OCI-M2 (cell line): ENCODE measurements at regions not wholly inside any gene's neighbourhood (a gene's known extent, or its start where the extent isn't known, plus 50 kb on each side); places are given as distances from the start of the nearest gene placed in this dataset.

Experiments used
- DNase-seq: peaks from one replicate; lab custom pipeline; 2025; ENCODE audit not compliant: unreplicated experiment; lab: John Stamatoyannopoulos, UW

DNA sequence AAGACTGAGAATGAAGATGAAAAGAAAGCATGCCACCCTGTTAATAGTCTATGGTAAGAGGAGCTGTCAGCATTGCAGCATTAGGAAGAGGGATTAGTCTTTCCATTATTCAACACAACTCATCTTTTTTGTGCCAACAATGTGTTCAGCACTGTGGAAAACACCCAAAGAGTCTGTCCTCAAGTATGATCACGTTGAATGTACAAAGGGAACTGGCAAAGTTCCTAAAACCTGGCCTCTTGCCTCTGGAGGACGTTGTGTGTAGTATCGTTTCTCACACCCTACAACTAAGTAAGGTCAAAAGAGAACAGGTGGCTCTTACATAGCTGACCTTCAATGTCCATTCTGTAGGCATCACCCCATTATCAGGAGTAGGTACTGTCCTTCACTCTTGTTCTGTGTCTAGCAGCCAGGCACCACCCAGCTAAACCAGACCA, 147.9 kb upstream of the THBS1 start:
- no peak for DNase-seq

DNA sequence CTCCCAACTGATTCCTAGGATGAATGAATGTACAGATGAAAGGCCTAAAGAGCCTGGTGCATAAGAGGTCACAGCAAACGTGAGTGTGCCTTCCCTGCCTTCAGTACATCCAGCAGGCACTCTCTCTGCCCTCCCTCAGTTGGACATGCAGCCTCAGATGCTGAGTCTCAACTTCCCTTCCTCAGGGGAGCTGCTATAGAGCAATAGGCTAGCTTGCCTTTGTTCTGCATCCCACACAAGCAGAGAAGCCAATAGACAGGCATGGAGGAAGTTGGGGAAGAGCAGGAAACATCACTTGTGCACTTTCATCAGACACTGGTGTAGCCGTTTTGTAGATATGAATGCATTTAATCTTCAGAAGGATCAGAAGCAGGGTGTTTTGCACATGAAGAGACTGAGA, 147.5 kb upstream of the THBS1 start:
- no peak for DNase-seq

DNA sequence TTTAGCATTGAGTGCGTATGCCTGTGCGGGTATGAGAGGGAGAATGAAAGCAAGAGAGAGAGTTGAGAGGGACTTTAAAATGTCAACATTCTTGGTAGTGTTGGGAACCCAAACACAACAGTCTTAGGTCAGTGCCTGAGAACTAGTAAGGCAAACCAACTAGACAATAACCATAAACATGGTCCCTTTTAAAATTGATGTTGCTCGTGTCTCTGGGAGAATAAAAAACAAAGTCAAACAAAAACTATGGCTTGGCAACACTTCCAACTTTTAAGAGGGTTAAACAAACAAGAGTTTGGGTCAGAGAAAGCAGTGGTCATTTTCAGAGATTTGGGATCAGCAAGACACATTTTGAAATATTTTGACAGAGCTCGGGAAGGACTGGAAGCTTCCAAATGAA, 146.7 kb upstream of the THBS1 start:
- no peak for DNase-seq

DNA sequence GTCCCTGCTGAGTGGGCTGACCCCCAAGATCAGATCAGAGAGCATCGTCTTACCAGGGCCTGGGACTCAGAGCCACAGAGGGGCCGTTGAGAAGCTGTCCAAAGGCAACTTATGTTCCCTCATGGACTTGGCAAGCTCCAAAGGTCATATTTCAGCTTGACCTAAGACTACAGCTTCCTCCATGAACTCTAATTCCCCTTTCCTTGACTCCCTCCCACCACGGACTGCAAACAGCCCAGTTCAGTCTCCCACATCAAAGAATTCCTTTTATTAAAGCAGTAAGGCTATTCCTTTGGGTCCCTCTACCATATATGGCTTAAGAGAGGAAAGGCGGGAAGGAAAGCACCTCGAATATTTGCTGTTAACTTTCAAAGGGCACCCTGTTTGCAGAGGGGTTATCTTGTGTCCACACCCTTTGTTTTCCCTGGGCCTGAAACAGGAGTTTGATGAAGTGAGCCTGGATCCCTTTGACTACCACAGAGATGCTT, 146.1 kb upstream of the THBS1 start:
- DNase-seq: no peak

DNA sequence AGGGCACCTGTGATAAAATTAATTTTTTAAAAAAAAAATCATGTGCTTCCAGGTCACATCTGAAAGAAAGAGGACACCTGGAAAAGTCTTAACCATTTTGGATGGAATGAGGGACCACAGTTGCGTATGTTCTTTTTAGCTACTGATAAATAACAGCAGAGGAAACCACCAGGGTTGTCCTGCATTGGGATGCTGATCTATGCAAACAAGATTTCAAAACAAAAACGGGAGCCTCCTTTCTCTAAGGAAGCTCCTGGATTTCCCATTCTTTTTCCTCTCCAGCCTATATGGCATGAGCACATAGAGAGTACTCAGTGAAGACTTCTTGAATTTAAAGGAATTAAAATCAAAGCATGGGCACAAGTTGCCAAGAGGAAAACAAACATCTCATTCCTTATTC, 145.6 kb upstream of the THBS1 start:
- DNase-seq: no peak

DNA sequence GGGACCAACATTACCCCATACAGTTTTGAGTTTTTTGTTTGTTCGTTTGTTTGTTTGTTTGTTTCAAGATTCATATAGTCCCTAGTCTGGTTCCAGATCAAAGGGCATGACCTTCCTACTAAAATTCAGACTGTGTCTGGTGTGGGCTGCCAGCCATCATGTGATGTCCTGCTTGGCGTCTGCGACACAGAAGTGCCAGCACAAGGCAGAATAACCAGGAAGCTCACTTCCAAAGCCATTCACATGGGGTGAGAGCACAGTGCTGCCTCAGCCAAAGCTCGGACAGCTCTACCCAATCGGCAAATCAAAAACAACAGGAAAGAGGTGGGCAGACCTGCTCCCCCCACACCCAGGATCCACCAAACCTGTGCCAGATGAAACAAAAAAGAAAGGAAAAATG, 142.6 kb upstream of the THBS1 start:
- DNase-seq: no peak

DNA sequence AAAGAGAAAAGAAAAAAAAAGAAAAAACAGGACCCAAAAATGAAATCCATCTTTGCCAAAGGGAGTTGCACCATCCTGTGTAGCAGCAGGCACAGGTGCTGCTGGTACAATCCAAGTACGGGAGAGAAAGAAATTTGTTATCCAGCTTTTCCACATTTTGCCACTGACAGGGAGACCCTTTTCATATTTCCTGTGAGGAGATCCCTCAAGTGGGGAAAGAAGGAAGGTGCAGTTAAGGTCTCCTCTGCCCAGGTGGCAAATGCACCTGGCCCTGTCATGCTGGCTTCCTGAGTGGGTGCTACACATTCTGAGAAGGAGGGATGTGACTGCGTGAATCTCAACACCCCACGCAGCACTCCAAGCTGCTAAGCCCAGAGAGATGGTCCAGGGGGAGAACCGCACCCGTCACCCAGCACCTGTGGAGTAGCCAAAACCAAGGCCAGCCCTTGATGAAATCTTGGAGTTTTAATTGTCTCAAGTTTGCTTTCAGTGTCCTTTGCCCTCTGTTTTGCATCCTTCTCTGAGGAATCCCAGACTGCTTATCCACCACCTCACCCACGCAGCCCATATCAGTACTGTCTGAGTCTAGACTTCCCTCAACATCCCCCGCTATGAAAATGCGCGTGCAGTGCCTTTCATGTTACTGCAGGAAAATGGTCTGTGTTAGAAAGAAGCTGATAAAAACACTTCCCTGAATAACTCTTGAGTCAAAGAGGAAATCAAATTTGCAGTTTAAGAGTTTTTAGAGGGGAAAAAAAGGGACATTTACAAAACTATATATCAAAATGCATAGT, 141.9 kb upstream of the THBS1 start:
- DNase-seq: no peak

DNA sequence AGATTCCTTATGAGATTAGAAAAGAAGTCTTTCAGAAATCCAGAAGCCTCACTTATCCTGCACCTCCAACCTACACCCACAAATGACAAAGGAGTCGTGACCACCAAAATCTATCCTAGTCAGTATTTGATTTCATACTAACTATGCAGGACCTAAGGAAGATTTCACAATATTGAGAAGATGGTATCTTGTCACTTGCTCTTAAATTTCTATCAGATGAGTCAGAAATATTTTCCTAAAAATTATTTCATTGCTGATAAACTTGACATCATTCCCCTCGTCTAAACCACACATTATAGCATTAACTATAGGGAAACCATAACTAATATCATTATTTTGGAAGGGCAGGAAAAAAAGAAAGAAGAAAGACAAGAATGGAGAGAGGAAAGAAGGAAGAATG, 138.0 kb upstream of the THBS1 start:
- no peak for DNase-seq

DNA sequence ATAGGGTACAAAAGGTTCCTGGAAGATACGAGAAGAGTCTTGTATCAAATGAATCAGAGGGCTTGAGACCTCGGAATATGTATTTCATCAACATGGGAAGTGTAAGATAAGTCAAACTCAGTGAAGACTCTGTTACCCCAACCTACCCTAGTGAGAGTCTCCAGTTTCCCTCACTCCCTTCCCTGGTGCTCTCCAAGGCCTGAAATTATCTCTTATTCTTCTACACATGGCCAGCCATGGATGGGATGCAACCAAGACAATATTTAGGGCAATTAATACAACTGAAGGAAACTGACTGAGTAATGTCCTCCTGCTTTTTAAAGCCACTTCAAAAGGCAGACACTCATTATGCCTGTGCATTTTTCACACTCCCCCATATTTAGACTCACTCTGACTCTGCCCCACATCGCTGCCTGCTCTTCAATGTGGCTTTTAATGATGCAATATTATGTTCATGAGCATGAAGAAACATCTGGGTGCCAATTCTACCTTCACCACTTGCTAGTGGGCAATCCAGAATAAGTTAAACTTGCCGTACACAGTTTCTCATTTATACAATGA, 137.1 kb upstream of the THBS1 start:
- DNase-seq: no peak

DNA sequence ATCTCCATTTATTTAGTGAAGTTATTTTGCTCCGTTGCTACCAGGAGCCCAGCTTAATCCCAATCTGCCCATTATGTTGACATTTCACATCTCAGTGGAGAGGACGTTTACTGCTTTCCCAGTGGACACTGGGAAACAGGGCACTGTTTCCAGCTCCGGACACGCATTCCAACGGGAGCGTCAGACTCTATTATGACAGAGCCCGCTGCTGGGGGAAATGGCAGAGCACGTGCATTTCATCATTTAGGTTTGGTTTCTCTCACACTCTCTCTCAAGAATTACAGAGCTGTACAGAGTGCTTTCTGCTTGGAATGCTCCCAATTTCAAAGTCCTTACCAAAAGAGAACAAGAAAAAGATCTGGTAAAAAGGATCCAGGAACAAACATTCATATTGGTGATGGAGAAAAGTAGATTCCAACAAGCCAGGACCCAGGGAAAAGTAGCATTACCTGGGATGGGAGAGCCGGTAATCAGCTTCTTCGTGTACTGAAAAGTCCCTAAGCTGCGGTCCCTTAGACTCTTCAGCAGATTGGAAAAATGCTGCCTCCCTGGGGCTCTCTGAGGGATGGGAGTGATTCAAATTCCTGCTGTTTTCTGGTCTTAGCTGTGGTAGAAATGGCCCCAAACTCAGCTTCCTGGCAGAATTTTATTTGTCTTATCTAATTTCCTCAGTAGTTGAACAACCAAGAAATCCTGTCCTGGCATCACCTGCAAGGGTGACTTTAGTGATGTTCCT, 136.0 kb upstream of the THBS1 start:
- DNase-seq: no peak

DNA sequence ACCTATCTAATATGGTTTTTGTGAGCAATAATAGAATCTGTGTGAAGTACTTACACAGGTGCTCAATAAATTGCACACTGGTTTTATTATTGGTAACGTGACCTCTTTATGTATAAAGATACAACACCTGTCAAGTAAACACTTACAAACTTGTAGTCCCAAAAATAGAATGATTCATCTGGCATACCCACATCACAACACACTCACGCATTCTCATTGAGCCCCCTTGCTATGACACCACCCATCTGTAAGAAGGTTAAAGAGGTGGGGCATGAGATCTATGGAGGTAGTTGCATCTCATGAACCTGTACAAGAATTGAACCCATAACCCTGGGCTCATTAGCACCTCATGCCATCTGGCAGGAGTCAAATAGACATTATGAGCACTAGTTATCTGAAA, 134.9 kb upstream of the THBS1 start:
- no peak for DNase-seq

DNA sequence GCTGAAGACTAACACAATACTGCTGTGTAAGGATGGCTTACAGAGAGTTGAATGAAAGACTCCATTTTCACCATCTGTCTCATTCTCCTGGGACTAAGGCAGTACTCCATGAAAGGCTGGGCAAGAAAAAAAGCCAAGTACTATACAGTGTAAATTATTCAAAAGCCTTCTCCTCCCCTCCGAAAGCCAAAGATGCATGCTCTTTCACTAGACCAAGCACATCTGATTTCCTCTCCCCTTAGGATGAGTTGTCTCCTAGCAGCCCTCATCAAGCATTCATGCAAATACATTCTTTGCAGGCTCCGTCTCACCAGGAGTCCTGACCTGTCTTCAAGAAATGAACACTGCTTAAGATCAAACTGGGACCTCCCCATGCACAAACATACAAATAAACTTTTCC, 133.5 kb upstream of the THBS1 start:
- no peak for DNase-seq

DNA sequence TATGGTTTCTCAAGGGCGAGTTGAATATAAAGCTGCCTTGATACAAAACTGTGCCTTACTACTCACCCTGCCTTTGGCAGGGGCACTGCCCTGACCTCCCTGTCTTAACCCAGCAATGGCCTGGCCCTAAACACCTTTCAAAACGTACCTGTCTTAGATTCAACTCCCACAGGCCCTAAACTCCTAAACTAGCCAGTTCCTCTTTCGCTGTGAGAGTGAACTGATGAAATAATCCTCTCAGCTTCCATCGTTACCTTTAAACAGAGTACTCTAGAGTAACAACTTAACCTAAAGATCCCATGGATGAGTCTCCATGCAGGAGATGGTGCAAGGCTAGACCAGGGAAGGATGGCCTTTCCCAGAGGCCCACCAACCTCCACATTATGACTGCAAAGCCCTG, 133.0 kb upstream of the THBS1 start:
- no peak for DNase-seq

DNA sequence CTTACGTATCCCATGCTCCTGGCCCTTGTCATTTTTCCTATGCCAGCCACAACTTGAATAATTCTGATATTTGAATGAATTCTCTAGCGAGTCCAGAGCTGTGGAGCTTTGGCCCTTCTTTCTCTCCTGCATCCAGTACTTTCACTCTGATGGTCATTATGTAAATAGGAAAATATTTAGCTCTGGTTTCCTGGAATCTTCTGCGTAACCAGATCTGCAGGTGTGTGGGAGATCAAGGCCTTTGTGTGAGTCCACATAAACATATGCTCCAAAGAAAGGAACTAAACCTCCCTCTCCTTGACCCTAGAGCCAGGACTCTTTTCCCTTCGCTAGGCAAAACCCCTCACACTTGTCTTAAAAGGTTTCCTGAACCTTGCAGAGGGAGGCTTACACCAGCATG, 132.5 kb upstream of the THBS1 start:
- no peak for DNase-seq

DNA sequence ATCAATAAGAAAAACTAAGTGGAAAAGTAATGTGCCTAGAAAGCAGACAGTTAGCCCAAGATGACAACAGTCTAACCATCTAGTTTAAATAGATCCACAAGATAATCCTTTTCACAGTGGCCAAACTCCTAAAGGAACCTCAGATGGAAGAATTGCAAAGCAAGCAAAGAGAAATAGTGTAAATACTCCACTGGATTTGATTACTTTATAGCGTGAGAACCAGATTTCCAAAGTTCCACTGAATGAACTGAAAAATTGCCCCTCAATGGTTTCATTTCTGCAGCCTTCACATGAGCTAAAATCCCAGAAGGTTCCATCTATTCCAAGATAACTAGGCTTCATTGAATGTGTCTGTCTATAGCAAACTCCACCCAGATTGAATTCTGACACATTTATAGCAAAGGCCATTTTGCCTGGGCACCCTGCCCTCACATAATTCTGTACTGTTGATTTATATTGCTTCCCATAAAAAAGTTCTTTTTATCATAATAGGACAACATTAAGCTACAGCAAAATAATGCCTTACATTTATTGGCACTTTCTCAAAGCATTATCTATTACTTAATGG, 129.7 kb upstream of the THBS1 start:
- DNase-seq: no peak

DNA sequence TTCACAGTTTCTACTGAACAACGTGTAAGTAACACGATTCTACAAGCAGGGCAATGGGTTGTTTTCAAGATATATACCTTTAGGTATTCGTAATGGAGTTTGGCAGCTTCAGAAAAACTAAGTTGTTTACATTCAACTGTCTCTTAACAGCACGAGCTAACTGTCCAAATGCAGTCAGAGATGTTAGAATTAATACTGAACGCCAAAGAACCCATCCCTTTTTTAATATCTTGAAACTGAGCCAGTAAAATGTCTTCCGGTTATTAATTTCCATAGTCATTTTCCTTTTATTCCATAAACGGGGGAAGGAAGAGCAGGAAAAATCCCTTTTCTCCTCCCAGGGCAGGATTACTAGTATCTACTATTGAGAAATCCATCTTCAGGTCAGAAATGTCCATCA, 129.0 kb upstream of the THBS1 start:
- no peak for DNase-seq

DNA sequence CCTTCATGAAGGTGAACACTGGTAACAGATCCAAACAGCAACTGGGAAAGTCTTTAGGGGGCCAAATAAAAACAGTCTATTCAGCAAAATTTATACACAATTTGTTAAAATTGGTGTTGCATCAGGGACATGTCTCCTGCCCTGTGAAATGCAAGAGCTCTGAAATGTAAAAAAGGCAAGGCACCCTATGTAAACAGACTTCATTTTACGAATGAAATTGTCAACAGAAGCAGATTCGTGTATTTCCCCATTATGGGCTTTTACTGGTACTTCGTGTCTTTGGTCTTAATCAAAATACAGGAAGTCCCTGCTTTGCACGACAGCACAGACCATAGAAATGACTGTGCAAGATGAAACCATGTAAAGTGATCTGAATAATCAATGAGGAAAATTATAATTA, 127.3 kb upstream of the THBS1 start:
- no peak for DNase-seq

DNA sequence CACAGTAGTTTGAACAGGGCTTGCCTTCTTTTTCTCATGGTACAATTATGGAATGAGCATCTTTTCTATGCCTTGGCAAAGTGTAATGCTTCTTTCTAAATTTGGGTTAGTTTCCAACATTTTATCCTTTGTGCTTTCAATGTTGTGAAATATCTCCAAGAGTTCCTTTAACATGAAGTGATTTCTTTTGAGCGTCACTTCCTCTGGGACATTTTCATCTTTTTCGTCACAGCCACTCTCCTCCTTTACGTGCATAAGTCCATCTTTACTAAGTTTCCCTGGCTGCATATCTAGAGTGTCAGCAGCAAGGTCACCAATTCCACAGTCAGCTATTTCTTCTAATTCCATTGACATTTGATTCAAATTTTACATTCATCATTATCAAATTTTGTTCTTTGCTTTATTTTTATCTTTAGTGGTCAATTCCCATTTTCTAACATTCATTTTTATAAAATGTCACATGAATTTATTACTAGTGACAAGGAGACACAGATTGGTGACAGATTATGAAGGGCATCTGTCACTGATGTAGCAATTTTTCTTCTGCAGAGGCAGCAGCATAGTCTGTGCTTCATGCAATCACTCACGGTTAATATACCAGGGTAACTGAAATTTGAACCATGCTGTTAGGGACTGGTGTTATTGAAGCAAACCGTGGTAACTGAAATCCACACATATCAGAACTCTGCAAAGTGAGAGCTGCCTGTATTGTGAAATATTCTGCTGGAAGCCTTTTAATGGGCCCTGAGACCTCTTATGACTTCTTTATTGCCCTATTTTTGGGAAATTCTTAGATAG, 126.5 kb upstream of the THBS1 start:
- no peak for DNase-seq

DNA sequence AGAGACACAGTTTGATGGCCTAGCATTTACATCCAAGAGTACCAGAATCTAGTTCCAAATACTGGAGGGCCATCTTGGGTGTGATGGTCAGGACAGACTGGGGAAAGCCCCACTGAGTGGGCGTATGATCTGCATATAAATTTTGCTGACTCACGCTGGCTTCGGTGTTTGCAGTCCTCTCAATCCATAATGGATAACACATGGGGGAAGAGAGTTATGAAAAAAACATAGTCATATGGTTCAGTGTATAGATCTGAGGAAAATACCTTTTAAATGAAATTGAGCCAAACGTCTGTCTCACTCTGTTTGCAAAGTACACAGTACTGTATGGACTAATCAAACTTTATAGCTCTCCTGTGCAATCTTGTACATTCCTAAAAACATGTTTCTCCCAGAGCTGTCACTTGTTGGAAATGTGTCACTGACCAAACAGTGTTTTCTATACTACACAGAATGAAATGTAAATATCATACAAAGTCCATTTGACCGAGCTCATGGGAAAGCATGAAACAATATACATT, 125.3 kb upstream of the THBS1 start:
- no peak for DNase-seq

DNA sequence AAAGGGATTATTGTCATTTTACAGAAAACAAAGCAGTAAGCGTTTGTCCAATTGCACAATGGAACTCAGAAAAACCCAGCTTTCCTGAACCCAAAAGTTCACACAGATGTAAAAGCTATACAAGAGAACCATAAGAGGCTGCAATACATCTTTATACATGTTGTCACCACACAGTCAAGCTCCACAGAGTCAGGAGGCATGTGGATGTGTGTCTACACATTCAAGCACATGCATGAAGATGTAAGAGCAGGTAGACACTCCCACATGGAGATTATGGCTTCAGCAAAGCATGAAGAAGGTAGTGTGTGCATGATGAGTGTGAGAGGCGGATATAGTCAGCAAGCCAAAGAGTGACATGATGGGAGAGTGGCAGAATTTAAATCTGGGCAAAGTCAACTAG, 124.7 kb upstream of the THBS1 start:
- DNase-seq: no peak
